Activated CD4-positive, alpha-beta T cell treated with anti-CD3 and anti-CD28 coated beads, Interleukin-2, amount 10 ng/mL, durations not matched to agents 7 days and 5 days (primary cell): ENCODE measurements at regions not wholly inside any gene's neighbourhood (a gene's known extent, or its start where the extent isn't known, plus 50 kb on each side); places are given as distances from the start of the nearest gene placed in this dataset.
"Not testable (repeated sequence)": the region's sequence is repeated elsewhere in the genome, so short reads cannot be mapped to it uniquely, and the experiment has no call there.

Source experiments
- CTCF ChIA-PET: fragments of 350-600 bp; sonication (Branson Sonifier 250); formaldehyde crosslinking; loops from one replicate; lab custom pipeline; 2021; ENCODE audit warnings: antibody characterized with exemption; lab: Charles Lee
- POLR2A ChIA-PET: fragments of 350-600 bp; sonication (Branson Sonifier 250); formaldehyde crosslinking; loops from one replicate; lab custom pipeline; 2021; ENCODE audit warnings: antibody characterized with exemption; lab: Charles Lee
- DNase-seq: peaks from one replicate; pipeline ENCODE4 v3.0.0-alpha.2; 2020
- H3K27ac Mint-ChIP-seq: one replicate; pipeline ENCODE4 v1.8.0; 2021; ENCODE audit warnings: mild to moderate bottlenecking, moderate library complexity, mixed read lengths
- H3K27me3 Mint-ChIP-seq: one replicate; pipeline ENCODE4 v1.8.0; 2021; ENCODE audit warnings: mixed read lengths
- H3K36me3 Mint-ChIP-seq: one replicate; pipeline ENCODE4 v1.8.0; 2021; ENCODE audit warnings: low read depth, mixed read lengths
- H3K4me1 Mint-ChIP-seq: one replicate; pipeline ENCODE4 v1.8.0; 2021; ENCODE audit warnings: mixed read lengths
- H3K4me3 Mint-ChIP-seq: one replicate; pipeline ENCODE4 v1.8.0; 2021; ENCODE audit warnings: mild to moderate bottlenecking, moderate library complexity, mixed read lengths
- H3K9me3 Mint-ChIP-seq: one replicate; pipeline ENCODE4 v1.8.0; 2021; ENCODE audit warnings: mixed read lengths

- POLR2A ChIA-PET, H3K36me3 Mint-ChIP-seq, H3K27ac Mint-ChIP-seq, H3K4me3 Mint-ChIP-seq, DNase-seq, H3K9me3 Mint-ChIP-seq: not testable (repeated sequence)
- CTCF ChIA-PET: interaction anchor here (1.2 to 1.5 kb wide), 2 partner anchors 20 to 49 kb away, joined by 3 to 7 read pairs; no protein-coding TSS in a partner anchor
- peaks cover 20% of the 10 kb centered on the region for H3K27me3 Mint-ChIP-seq
- H3K4me1 Mint-ChIP-seq: peaks cover 13% of the 10 kb centered on the region
These were observed 1186.1 kb downstream of the TMEM121 start for GRCh38 chr14:106712513-106712912.

- not testable (repeated sequence) for H3K9me3 Mint-ChIP-seq
These were observed 1188.4 kb downstream of the TMEM121 start for GRCh38 chr14:106714446-106715428.

GRCh38 chr14:106717544-106717943 is 1191.2 kb downstream of the TMEM121 start:
- CTCF ChIA-PET, H3K4me3 Mint-ChIP-seq, H3K36me3 Mint-ChIP-seq, DNase-seq, POLR2A ChIA-PET, H3K9me3 Mint-ChIP-seq: not testable (repeated sequence)
- H3K4me1 Mint-ChIP-seq: peaks cover 43% of the 10 kb centered on the region
- peaks cover 15% of the 10 kb centered on the region for H3K27me3 Mint-ChIP-seq
- H3K27ac Mint-ChIP-seq: peak overlapping the region; percentile 31

More at GRCh38 chr14:106714446-106715428, 1188.4 kb downstream of the TMEM121 start:
- H3K36me3 Mint-ChIP-seq, CTCF ChIA-PET, H3K27ac Mint-ChIP-seq, DNase-seq, POLR2A ChIA-PET, H3K4me3 Mint-ChIP-seq: not testable (repeated sequence)
- H3K4me1 Mint-ChIP-seq: peaks cover 27% of the 10 kb centered on the region
- H3K27me3 Mint-ChIP-seq: peaks cover 22% of the 10 kb centered on the region

- H3K4me3 Mint-ChIP-seq, CTCF ChIA-PET, H3K36me3 Mint-ChIP-seq, H3K9me3 Mint-ChIP-seq, H3K27me3 Mint-ChIP-seq, POLR2A ChIA-PET: not testable (repeated sequence)
- Mint-ChIP-seq H3K27ac (peak overlapping the region; percentile 60), H3K4me1 (peaks cover 53% of the 10 kb centered on the region)
- DNase-seq: peak; percentile 45
These were observed 1193.5 kb downstream of the TMEM121 start for GRCh38 chr14:106719880-106720279.

- H3K36me3 Mint-ChIP-seq, DNase-seq, H3K4me3 Mint-ChIP-seq, POLR2A ChIA-PET, CTCF ChIA-PET, H3K9me3 Mint-ChIP-seq, H3K27ac Mint-ChIP-seq, H3K27me3 Mint-ChIP-seq: not testable (repeated sequence)
- peaks cover 52% of the 10 kb centered on the region for H3K4me1 Mint-ChIP-seq
These were observed 1195.5 kb downstream of the TMEM121 start for GRCh38 chr14:106721926-106722325.

GRCh38 chr14:106722813-106723687 is 1196.7 kb downstream of the TMEM121 start:
- POLR2A ChIA-PET, H3K36me3 Mint-ChIP-seq, H3K9me3 Mint-ChIP-seq, CTCF ChIA-PET, H3K27me3 Mint-ChIP-seq, DNase-seq: not testable (repeated sequence)
- H3K4me3 Mint-ChIP-seq: peak overlapping the region; percentile 36
- peak overlapping the region; percentile 76 for H3K27ac Mint-ChIP-seq
- H3K4me1 Mint-ChIP-seq: peaks cover 56% of the 10 kb centered on the region

- not testable (repeated sequence) for H3K27ac Mint-ChIP-seq
These were observed 1201.6 kb downstream of the TMEM121 start for GRCh38 chr14:106727962-106728361.

GRCh38 chr14:106728611-106729010 is 1202.2 kb downstream of the TMEM121 start:
- ChIA-PET CTCF (no interaction called here), POLR2A (no interaction called here)
- H3K9me3 Mint-ChIP-seq: no peaks in the 10 kb centered on the region

More at GRCh38 chr14:106727962-106728361, 1201.6 kb downstream of the TMEM121 start:
- POLR2A ChIA-PET, H3K9me3 Mint-ChIP-seq, CTCF ChIA-PET, H3K36me3 Mint-ChIP-seq, H3K4me3 Mint-ChIP-seq, H3K27me3 Mint-ChIP-seq: not testable (repeated sequence)
- peaks cover 21% of the 10 kb centered on the region for H3K4me1 Mint-ChIP-seq
- DNase-seq: peak; percentile 10

GRCh38 chr14:106729551-106729950 is 1203.2 kb downstream of the TMEM121 start:
- POLR2A ChIA-PET: no interaction called here
- DNase-seq: no peak
- H3K27me3 Mint-ChIP-seq: peaks cover 14% of the 10 kb centered on the region
- no peaks in the 10 kb centered on the region for H3K36me3 Mint-ChIP-seq
- CTCF ChIA-PET: no interaction called here
- peaks cover 12% of the 10 kb centered on the region for H3K4me1 Mint-ChIP-seq
- H3K27ac Mint-ChIP-seq: no peak overlapping the region
- no peak overlapping the region for H3K4me3 Mint-ChIP-seq
- no peaks in the 10 kb centered on the region for H3K9me3 Mint-ChIP-seq

More at GRCh38 chr14:106728611-106729010, 1202.2 kb downstream of the TMEM121 start:
- no peak for DNase-seq
- Mint-ChIP-seq H3K4me1 (peaks cover 16% of the 10 kb centered on the region), H3K36me3 (no peaks in the 10 kb centered on the region), H3K27ac (no peak overlapping the region), H3K4me3 (no peak overlapping the region), H3K27me3 (peaks cover 10% of the 10 kb centered on the region)

GRCh38 chr14:106733771-106734170 is 1207.4 kb downstream of the TMEM121 start:
- H3K36me3 Mint-ChIP-seq: no peaks in the 10 kb centered on the region
- H3K4me1 Mint-ChIP-seq: peaks cover 2% of the 10 kb centered on the region
- no peak overlapping the region for H3K4me3 Mint-ChIP-seq
- peaks cover 19% of the 10 kb centered on the region for H3K27me3 Mint-ChIP-seq
- DNase-seq: no peak
- POLR2A ChIA-PET: no interaction called here
- CTCF ChIA-PET: no interaction called here
- H3K9me3 Mint-ChIP-seq: no peaks in the 10 kb centered on the region
- no peak overlapping the region for H3K27ac Mint-ChIP-seq

GRCh38 chr14:106737021-106737420 is 1210.6 kb downstream of the TMEM121 start:
- ChIA-PET CTCF (no interaction called here), POLR2A (no interaction called here)
- H3K27me3 Mint-ChIP-seq: peaks cover 15% of the 10 kb centered on the region
- H3K36me3 Mint-ChIP-seq: no peaks in the 10 kb centered on the region
- peak overlapping the region; percentile 57 for H3K27ac Mint-ChIP-seq
- peaks cover 14% of the 10 kb centered on the region for H3K4me1 Mint-ChIP-seq
- no peaks in the 10 kb centered on the region for H3K9me3 Mint-ChIP-seq
- no peak for DNase-seq
- no peak overlapping the region for H3K4me3 Mint-ChIP-seq

GRCh38 chr14:106738075-106738474 is 1211.7 kb downstream of the TMEM121 start:
- peaks cover 12% of the 10 kb centered on the region for H3K27me3 Mint-ChIP-seq
- ChIA-PET CTCF (no interaction called here), POLR2A (no interaction called here)
- no peak overlapping the region for H3K27ac Mint-ChIP-seq
- H3K4me3 Mint-ChIP-seq: no peak overlapping the region
- H3K4me1 Mint-ChIP-seq: peaks cover 14% of the 10 kb centered on the region
- no peak for DNase-seq
- no peaks in the 10 kb centered on the region for H3K9me3 Mint-ChIP-seq
- no peaks in the 10 kb centered on the region for H3K36me3 Mint-ChIP-seq
